Uterus (tissue), 2 donors: ENCODE measurements at regions not wholly inside any gene's neighbourhood (a gene's known extent, or its start where the extent isn't known, plus 50 kb on each side); places are given as distances from the start of the nearest gene placed in this dataset.
"Not testable (repeated sequence)": the region's sequence is repeated elsewhere in the genome, so short reads cannot be mapped to it uniquely, and the experiment has no call there.

ENCODE experiments used
- POLR2A ChIP-seq, 2 donors: fragments of 450-650 bp; IDR thresholded peaks; one replicate each; pipeline ENCODE4 v1.6.1; 2016; ENCODE audit warnings: antibody characterized with exemption in 2 of 2, mild to moderate bottlenecking in 1 of 2, moderate library complexity in 1 of 2
- TF ChIP-seq, protein P1 (sequence below), 4 experiments: fragments of 200-600 bp in 2 of 4; fragments of 450-650 bp in 2 of 4; sonication (generic) in 2 of 4; IDR thresholded peaks; one replicate each; pipeline ENCODE4 v1.5.1; 2016 to 2019; ENCODE audit warnings: antibody characterized with exemption in 4 of 4, mild to moderate bottlenecking in 2 of 4, moderate library complexity in 1 of 4

- TF ChIP-seq, protein P1, sequence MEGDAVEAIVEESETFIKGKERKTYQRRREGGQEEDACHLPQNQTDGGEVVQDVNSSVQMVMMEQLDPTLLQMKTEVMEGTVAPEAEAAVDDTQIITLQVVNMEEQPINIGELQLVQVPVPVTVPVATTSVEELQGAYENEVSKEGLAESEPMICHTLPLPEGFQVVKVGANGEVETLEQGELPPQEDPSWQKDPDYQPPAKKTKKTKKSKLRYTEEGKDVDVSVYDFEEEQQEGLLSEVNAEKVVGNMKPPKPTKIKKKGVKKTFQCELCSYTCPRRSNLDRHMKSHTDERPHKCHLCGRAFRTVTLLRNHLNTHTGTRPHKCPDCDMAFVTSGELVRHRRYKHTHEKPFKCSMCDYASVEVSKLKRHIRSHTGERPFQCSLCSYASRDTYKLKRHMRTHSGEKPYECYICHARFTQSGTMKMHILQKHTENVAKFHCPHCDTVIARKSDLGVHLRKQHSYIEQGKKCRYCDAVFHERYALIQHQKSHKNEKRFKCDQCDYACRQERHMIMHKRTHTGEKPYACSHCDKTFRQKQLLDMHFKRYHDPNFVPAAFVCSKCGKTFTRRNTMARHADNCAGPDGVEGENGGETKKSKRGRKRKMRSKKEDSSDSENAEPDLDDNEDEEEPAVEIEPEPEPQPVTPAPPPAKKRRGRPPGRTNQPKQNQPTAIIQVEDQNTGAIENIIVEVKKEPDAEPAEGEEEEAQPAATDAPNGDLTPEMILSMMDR (IDR thresholded peaks at IDR 0.05), result not testable (repeated sequence)
- not testable (repeated sequence) for TF ChIP-seq POLR2A (IDR thresholded peaks at IDR 0.05)
These were observed 441.3 kb downstream of the OR4F29 start for GRCh38 chr1:9941-10717.
